ENCODE measurements at regions not wholly inside any gene's neighbourhood (a gene's known extent, or its start where the extent isn't known, plus 50 kb on each side); places are given as distances from the start of the nearest gene placed in this dataset.

- BruUV-seq (replicated peaks): no TSS peak
- Histone ChIP-seq H3K4me3 (ENCODE audit: low read depth, low read length, poor library complexity, severe bottlenecking) (no peak overlapping the region), H3K36me3 (ENCODE audit: insufficient read depth, low read length, poor library complexity, severe bottlenecking) (no peaks in the 10 kb centered on the region), H3K27ac (ENCODE audit: low read depth, low read length, poor library complexity, severe bottlenecking) (no peak overlapping the region), H3K4me1 (ENCODE audit: insufficient read depth, low read length, poor library complexity, severe bottlenecking) (no peaks in the 10 kb centered on the region), H3K9me3 (ENCODE audit: low read depth, low read length, poor library complexity, severe bottlenecking) (no peaks in the 10 kb centered on the region), H3K27me3 (replicated peaks; ENCODE audit: insufficient read depth, low read depth, low read length, poor library complexity) (no peaks in the 10 kb centered on the region)
- POLR2A ChIA-PET (ENCODE audit: low non-redundant PET): no interaction called here
- no peak for DNase-seq (ENCODE audit: low spot score)
- CTCF ChIA-PET: no interaction called here
- intact Hi-C loops (cut with micrococcal nuclease; ENCODE audit: unreplicated experiment): no loop called here
- TF ChIP-seq EZH2 (IDR thresholded peaks at IDR 0.05; ENCODE audit: borderline replicate concordance, low read depth, low read length, poor library complexity, severe bottlenecking) (no peak), CTCF (conservative IDR thresholded peaks at IDR 0.05; ENCODE audit: low read depth, low read length) (no peak)
Observed at GRCh38 chr13:58729361-58729760, 1097.8 kb downstream of the PCDH17 start.

DNA sequence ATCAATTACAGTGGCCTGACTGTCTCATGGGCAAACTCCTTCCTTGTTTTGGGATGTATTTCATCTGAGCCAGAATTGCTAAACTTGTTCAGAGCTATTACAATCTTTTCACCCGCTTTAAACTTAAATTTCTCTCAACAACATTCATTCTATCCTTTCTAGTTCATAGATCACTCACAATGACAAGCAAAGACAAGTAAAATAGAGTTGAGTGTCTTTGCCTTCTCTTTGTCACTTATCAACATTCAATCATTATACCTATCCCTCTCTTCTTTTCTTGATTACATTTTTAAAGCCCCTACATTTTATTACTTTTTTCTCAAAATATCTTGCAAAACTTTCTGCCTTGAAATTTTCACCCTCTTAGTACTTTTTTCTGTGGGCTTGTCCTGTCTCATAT, 1113.1 kb downstream of the PCDH17 start:
- no peaks in the 10 kb centered on the region for H3K36me3 ChIP-seq (ENCODE audit: insufficient read depth, low read length, poor library complexity, severe bottlenecking)
- no peaks in the 10 kb centered on the region for H3K4me1 ChIP-seq (ENCODE audit: insufficient read depth, low read length, poor library complexity, severe bottlenecking)
- no peaks in the 10 kb centered on the region for H3K27me3 ChIP-seq (replicated peaks; ENCODE audit: insufficient read depth, low read depth, low read length, poor library complexity)
- H3K27ac ChIP-seq (ENCODE audit: low read depth, low read length, poor library complexity, severe bottlenecking): no peak overlapping the region
- no peak overlapping the region for H3K4me3 ChIP-seq (ENCODE audit: low read depth, low read length, poor library complexity, severe bottlenecking)
- no TSS peak for BruUV-seq (replicated peaks)
- intact Hi-C loops (cut with micrococcal nuclease; ENCODE audit: unreplicated experiment): no loop called here
- ChIA-PET CTCF (no interaction called here), POLR2A (ENCODE audit: low non-redundant PET) (no interaction called here)
- DNase-seq (ENCODE audit: low spot score): no peak
- H3K9me3 ChIP-seq (ENCODE audit: low read depth, low read length, poor library complexity, severe bottlenecking): no peaks in the 10 kb centered on the region
- TF ChIP-seq CTCF (conservative IDR thresholded peaks at IDR 0.05; ENCODE audit: low read depth, low read length) (no peak), EZH2 (IDR thresholded peaks at IDR 0.05; ENCODE audit: borderline replicate concordance, low read depth, low read length, poor library complexity, severe bottlenecking) (no peak)

- Histone ChIP-seq H3K27me3 (replicated peaks; ENCODE audit: insufficient read depth, low read depth, low read length, poor library complexity) (no peaks in the 10 kb centered on the region), H3K36me3 (ENCODE audit: insufficient read depth, low read length, poor library complexity, severe bottlenecking) (no peaks in the 10 kb centered on the region), H3K4me1 (ENCODE audit: insufficient read depth, low read length, poor library complexity, severe bottlenecking) (peaks cover 9% of the 10 kb centered on the region), H3K9me3 (ENCODE audit: low read depth, low read length, poor library complexity, severe bottlenecking) (no peaks in the 10 kb centered on the region), H3K27ac (ENCODE audit: low read depth, low read length, poor library complexity, severe bottlenecking) (no peak overlapping the region), H3K4me3 (ENCODE audit: low read depth, low read length, poor library complexity, severe bottlenecking) (no peak overlapping the region)
- CTCF ChIA-PET: no interaction called here
- DNase-seq (ENCODE audit: low spot score): no peak
- POLR2A ChIA-PET (ENCODE audit: low non-redundant PET): no interaction called here
- intact Hi-C loops (cut with micrococcal nuclease; ENCODE audit: unreplicated experiment): no loop called here
- no TSS peak for BruUV-seq (replicated peaks)
- no peak for TF ChIP-seq CTCF (conservative IDR thresholded peaks at IDR 0.05; ENCODE audit: low read depth, low read length)
- TF ChIP-seq EZH2 (IDR thresholded peaks at IDR 0.05; ENCODE audit: borderline replicate concordance, low read depth, low read length, poor library complexity, severe bottlenecking): no peak
Observed at GRCh38 chr13:58767566-58767965, 1136.0 kb downstream of the PCDH17 start.

Data from A673 (cell line).